ENCODE measurements at regions not wholly inside any gene's neighbourhood (a gene's known extent, or its start where the extent isn't known, plus 50 kb on each side); places are given as distances from the start of the nearest gene placed in this dataset.
"Not testable (repeated sequence)": the region's sequence is repeated elsewhere in the genome, so short reads cannot be mapped to it uniquely, and the experiment has no call there.

DNA sequence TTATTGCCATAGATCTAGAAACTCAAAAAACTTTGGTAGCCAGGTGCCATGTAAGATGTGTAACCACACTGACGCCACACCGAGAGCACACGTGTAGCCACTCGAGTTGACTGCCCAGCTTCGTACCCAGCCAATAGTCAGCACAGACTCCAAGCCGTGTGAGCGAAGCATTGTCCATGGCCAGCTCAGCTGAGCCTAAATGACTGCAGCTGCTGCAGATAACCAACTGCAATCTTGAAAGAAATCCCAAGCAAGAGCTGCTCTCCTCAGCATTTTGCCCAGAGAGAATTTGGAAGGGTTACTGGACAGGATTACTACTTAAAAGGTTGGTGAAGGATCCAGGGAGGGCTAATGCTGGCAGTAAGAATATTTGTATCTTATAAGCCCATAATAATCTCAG lies 193.0 kb upstream of the THRB start:
- DNase-seq (ENCODE audit: low spot score): no peak

GRCh38 chr3:24688446-24689148 lies 193.9 kb upstream of the THRB start:
- DNase-seq (ENCODE audit: low spot score): no peak

DNA sequence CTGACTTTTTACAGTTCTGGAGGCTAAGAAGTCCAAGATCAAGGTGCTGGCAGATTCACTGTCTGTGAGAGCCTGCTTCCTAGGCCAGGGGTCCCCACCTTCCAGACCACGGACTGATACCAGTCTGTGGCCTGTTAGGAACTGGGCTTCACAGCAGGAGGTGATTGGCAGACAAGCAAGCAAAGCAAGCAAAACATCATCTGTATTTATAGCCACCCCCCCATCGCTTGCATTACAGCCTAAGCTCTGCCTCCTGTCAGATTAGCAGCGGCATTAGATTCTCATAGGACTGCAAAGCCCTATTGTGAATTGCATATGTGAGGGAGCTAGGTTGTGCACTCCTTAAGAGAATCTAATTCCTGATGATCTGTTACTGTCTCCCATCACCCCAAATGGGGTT lies 194.7 kb upstream of the THRB start:
- DNase-seq (ENCODE audit: low spot score): no peak

GRCh38 chr3:24690777-24691176 lies 196.1 kb upstream of the THRB start:
- DNase-seq (ENCODE audit: low spot score): no peak

GRCh38 chr3:24699078-24699477 lies 204.4 kb upstream of the THRB start:
- DNase-seq (ENCODE audit: low spot score): not testable (repeated sequence)

DNA sequence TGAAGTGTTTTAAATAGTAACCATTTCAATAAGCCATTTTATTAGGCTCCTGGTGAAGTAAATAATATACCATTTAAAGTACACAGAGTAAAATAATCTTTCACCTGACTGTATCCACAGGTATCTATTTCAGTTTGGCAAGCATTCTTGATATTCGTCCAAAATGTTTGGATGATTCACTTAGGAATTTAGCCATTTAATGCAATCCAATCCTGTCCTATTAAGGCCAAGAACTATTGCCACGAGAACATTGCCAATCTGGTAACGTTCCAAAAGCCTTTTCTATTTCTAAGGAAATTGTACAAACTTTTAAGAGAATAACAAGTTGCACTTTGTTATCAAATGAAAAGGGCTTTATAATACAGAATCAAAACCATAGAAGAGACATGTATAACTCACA lies 209.8 kb upstream of the THRB start:
- DNase-seq (ENCODE audit: low spot score): no peak

- DNase-seq (ENCODE audit: low spot score): no peak
Measured at GRCh38 chr3:24707936-24708335, 213.3 kb upstream of the THRB start.

GRCh38 chr3:24709956-24710355 lies 215.3 kb upstream of the THRB start:
- no peak for DNase-seq (ENCODE audit: low spot score)

DNA sequence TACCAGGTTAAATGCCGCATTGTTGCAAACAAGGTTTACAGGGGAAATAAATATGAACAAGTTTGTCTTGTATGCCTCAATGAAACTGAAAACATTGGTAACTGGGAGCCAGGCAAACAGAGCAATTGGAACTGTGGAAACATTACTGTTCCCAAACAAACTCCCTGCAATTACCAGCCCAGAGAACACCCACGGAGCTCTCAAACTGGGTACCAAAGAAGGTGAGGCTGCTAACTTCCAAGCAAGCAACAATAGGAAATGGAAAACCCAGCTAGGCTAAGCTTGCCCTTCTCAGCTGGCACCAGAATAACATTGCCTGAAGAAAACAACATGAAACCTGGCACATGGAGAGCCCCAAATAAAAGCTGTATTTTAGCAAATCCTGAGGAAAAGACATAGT lies 218.9 kb upstream of the THRB start:
- DNase-seq (ENCODE audit: low spot score): no peak

DNA sequence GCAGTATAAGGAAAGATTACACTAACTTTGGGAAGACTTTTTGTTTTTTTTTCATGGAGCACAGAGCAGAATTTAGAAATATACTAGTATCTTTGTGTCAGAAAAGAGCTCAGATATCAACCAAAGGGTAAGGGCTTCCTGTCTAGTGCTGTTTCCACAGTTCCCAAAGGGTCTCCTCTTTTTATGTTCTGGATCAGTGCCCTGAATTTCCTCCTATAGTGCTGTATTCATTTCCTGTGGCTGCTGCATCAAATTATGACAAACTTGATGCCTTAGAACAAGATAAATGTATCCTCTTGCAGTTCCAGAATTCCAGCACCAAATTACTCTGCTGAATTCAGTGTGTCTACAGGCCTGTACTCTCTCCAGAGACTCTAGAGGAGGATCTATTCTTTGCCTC lies 219.8 kb upstream of the THRB start:
- no peak for DNase-seq (ENCODE audit: low spot score)

DNA sequence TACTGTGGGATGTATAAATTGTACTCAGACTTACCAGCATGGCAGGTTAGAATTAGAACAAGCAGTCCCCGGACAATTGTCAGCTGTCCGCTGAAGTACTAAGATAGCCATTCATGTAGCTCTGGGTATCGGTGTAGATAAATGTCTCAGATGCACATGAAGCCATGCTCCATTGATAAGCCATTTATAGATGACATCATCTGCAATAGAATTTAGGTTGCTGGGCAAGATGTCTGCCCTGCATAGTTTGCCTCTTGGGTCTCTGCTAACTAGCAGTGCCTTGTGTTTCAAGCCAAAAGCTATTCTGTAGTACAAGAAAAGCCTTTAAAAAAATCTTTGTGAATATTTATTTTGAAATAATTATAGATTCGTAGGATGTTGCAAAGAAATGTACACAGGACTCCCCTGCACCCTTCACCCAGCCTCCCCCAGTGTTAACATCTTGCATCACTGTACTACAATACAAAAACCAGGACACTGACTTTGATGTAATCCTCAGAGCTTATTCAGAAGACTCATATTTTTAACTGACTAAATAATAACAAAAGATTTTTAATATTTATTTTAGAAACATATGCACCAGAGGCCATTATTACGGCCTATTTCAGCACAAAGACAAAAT lies 220.6 kb upstream of the THRB start:
- no peak for DNase-seq (ENCODE audit: low spot score)

- no peak for DNase-seq (ENCODE audit: low spot score)
Measured at GRCh38 chr3:24722087-24722486, 227.4 kb upstream of the THRB start.

GRCh38 chr3:24725514-24726255 lies 231.0 kb upstream of the THRB start:
- DNase-seq (ENCODE audit: low spot score): no peak

GRCh38 chr3:24726423-24726822 lies 231.8 kb upstream of the THRB start:
- no peak for DNase-seq (ENCODE audit: low spot score)

DNA sequence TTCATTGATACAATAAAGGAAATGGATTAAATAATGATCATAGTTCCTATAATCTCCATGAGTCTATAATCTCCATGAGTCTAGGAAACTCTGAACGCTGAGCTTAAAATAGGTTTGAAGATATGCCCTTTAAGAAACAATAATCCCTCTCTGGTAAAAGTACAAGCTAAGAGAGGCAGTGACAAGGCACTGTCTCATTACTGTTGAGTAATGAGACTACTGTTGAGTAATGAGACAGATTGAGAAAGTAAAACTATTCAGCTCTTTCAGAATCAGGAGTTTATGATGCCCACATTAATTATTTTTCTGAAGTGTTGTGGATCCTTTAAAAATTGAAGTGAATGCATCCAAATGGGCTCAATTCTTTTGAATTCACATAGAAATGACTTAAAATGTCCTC lies 235.5 kb upstream of the THRB start:
- no peak for DNase-seq (ENCODE audit: low spot score)

- DNase-seq (ENCODE audit: low spot score): no peak
Measured at GRCh38 chr3:24734019-24734418, 239.4 kb upstream of the THRB start.

- no peak for DNase-seq (ENCODE audit: low spot score)
Measured at GRCh38 chr3:24736701-24737100, 242.1 kb upstream of the THRB start.

GRCh38 chr3:24740326-24740725 lies 245.7 kb upstream of the THRB start:
- no peak for DNase-seq (ENCODE audit: low spot score)

GRCh38 chr3:24741506-24741905 lies 246.9 kb upstream of the THRB start:
- DNase-seq (ENCODE audit: low spot score): no peak

DNA sequence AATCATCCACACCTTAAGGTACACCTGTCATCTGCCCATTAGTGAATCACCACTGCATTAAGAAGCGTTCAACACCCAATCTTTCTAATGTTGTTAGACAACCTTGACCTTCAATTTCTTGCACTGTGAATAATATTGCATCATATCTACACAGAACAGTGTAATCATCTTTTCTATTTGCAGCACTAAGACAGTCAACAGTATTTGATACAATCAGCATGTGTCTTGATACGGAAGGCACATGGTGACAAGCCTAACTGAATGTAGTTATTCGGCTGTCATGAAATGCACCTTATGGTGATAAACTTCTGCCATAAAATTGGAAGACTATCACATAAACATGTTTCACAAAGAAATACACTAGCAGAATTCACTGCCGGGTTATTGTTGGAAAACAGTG lies 253.9 kb upstream of the THRB start:
- DNase-seq (ENCODE audit: low spot score): no peak

GRCh38 chr3:24751020-24751419 lies 256.4 kb upstream of the THRB start:
- DNase-seq (ENCODE audit: low spot score): no peak

DNA sequence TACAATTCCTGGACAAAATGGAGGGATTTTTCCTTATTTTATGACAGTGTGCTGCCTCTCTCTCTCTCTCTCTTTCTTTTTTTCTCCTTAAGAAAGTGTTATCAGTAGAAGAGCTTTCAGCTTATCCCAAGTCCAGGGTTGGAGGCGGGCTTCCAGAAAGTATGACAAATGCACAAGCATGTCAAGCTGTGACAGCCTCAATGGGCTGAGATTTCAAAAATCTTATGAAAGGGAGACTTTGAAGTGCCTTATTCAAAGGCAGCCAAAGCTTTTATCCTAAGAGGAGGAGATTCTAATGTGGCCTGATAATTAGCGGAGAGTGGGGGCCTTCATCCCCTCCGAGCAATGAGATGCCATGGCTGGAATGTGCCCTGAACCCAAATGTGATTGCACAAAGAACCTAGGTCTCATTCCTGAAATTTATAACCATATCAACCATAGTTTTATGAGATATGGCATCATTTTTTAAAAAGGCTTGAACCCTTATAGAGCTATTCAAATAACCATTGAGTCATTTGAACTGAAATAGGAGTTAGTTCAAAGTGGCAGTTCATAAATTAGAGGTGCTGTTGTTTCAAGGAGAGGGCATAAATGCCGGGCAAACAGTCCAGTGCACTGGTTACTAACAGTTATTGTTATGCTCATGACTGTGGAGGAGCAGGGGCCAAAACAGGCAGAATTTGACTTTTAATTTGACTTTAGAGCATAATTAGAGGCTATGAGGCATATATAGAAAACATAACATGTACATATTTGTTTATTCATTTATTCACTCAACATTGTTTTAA lies 261.6 kb upstream of the THRB start:
- DNase-seq (ENCODE audit: low spot score): no peak

GRCh38 chr3:24763393-24763792 lies 268.7 kb upstream of the THRB start:
- DNase-seq (ENCODE audit: low spot score): no peak
